ENCODE measurements at regions not wholly inside any gene's neighbourhood (a gene's known extent, or its start where the extent isn't known, plus 50 kb on each side); places are given as distances from the start of the nearest gene placed in this dataset.

- TF ChIP-seq ZNF462 (CRISPR knock-in tag; IDR thresholded peaks at IDR 0.05) (no peak), EZH2phosphoT487 (IDR thresholded peaks at IDR 0.05; ENCODE audit: unreplicated experiment) (no peak), STAT1 (IDR thresholded peaks at IDR 0.05; ENCODE audit: unreplicated experiment) (no peak), POLR2AphosphoS5 (IDR thresholded peaks at IDR 0.05; ENCODE audit: low read depth) (no peak), ZNF114 (CRISPR knock-in tag; IDR thresholded peaks at IDR 0.05) (no peak), REST (IDR thresholded peaks at IDR 0.05; ENCODE audit: unreplicated experiment) (no peak)
These were observed 191.9 kb downstream of the CENPW start (continued) for GRCh38 chr6:126531840-126532239.

- Histone ChIP-seq H3K79me2 (replicated peaks; ENCODE audit: insufficient read depth) (no peaks in the 10 kb centered on the region), H2AFZ (no peak overlapping the region), H4K20me1 (replicated peaks; ENCODE audit: insufficient read depth) (no peaks in the 10 kb centered on the region), H3K36me3 (ENCODE audit: insufficient read depth) (no peaks in the 10 kb centered on the region), H3K4me3 (no peak overlapping the region), H3K9me2 (ENCODE audit: insufficient read depth) (no peaks in the 10 kb centered on the region), H3K4me1 (ENCODE audit: insufficient read depth) (no peaks in the 10 kb centered on the region), H3F3A (replicated peaks; ENCODE audit: low read depth) (no peaks in the 10 kb centered on the region), H3K27ac (ENCODE audit: low read depth) (no peak overlapping the region), H3K4me2 (no peak overlapping the region), H3K27me3 (ENCODE audit: insufficient read depth) (no peaks in the 10 kb centered on the region)
- ATAC-seq, result no peak
- Mint-ChIP-seq H3K36me3 (ENCODE audit: low read depth) (no peaks in the 10 kb centered on the region), H3K9me3 (no peaks in the 10 kb centered on the region), H3K27me3 (ENCODE audit: insufficient read depth, low read depth, poor library complexity) (no peaks in the 10 kb centered on the region), H3K4me3 (no peak overlapping the region), H3K27ac (no peak overlapping the region), H3K4me1 (peaks cover 16% of the 10 kb centered on the region)
- no peak for DNase-seq (ENCODE audit: low spot score)
- TF ChIP-seq EZH2phosphoT487 (IDR thresholded peaks at IDR 0.05; ENCODE audit: unreplicated experiment) (no peak), ETS1 (IDR thresholded peaks at IDR 0.05) (no peak), POLR2AphosphoS5 (IDR thresholded peaks at IDR 0.05; ENCODE audit: low read depth) (no peak), ZNF331 (CRISPR knock-in tag; IDR thresholded peaks at IDR 0.05; ENCODE audit: low read depth) (no peak), NANOG (IDR thresholded peaks at IDR 0.05; ENCODE audit: borderline replicate concordance) (no peak)
These were observed 194.5 kb downstream of the CENPW start for GRCh38 chr6:126534401-126534800.
